HT-29 (cell line): ENCODE measurements at regions not wholly inside any gene's neighbourhood (a gene's known extent, or its start where the extent isn't known, plus 50 kb on each side); places are given as distances from the start of the nearest gene placed in this dataset.

ENCODE experiments used
- DNase-seq: peaks from one replicate; pipeline ENCODE4 v3.0.0-alpha.2; 2015; ENCODE audit warnings: low spot score

DNA sequence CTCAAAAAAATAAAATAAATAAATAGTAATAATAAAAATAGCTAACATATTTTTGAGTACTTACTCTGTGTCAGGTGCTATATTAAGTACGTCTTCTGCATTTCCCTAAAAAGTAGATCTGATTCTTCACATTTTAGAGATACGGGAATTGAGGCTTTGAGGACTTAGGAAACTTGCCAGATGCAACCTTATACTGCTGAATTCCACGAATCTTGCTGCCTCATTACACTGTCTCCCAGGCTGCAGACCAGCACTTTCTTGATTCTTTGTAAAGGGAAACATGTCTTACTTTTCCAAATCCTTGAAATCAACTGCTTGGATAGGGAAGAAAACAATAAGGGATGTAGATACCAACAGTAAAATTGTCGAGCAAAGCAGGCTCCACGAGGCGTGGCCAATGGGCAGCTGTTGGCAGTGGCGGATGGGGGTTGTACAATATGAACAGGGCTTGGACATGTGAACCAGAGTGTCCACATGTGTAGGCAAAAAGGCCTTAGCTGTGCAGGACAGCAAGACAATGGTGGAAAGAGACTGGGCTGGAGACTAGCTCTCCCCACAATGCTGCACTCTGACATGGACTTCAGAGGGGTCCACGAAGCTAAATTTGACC lies 124.3 kb upstream of the RAI14 start:
- no peak for DNase-seq

DNA sequence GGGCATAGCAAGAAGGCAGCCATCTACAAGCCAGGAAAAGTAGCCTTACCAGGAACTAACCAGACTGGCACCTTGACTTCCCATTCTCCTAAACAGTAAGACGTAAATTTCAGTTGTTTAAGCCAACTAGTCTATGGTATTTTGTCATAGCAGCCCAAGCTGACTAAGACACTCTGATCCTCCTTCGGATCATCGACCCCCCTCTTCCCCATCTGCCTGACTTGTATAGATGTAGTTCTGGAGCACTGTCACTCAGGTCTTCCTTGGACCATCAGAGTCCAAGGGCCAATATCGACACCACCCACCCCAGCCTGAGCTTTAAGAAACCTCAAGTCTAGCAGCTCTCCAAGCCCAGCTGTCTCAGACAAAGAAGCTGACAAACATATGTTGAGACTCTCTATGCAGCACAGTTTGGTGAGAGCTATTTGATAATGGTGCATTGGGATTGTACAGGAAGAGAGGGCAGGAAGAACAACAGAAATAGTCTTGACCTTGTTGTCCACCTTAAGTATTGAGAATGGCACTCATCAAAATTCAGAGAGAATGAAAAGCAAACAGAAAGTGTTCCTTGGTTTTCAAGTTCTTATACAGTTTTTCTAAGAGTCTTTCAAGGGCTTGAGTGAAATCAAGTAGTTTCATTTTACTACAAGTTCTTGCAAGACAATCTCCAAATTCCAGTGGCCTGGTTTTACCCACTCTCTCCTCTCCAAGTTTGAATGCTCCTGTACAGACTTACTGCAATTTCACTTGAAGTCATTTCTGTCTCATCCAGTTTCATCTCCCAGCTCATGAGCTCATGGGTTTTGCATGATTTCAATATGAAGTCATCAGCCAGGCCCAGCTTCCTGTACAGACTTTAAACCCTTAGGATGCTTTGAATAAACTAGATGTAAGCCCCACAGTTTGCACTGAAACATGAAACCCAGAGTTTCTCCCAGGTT lies 122.3 kb upstream of the RAI14 start:
- DNase-seq: no peak

DNA sequence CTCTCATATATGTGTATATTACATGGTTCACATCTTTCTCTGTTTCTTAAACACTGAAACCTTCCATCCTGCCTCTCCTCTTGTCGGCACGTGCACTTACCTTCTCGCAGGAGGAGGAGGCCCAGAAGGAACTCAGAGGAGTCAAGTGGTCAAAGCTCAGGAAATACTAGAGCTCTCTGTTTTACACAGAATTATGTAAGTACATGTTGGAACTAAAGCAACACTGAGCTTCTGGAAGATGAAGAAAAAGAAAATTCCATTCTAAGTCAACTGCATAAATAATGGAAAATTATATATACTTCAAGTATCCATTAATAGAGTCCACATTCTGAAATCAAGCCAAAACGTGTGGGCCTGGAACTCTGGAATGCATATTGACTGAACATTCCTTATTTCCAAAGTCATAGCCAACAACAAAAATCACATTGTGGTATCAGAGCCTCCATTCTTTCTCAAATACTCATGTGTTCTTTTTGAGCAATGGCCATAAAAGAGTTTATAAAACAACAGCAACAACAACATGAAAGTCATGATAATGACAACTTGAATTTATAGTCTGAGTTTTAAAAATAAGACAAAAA lies 121.5 kb upstream of the RAI14 start:
- DNase-seq: no peak

DNA sequence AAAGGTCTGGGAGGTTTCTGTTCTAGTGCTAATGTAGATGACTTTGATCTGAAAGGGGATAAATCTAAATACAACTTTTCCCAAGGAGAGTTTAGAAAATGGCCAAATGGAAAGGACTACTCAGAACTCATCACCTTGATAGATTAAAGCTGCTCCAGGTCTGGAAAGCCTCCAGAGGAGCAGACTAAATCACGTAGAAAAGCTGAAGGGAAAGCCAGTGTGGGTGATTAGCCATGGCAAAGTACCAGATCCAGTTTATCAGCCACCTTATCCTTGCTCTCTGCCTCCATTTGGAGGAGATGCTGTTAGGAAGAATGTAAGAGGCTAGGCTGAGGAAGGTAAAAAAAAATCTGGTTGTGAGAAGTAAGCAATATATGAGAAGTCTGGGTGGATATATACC lies 120.7 kb upstream of the RAI14 start:
- no peak for DNase-seq

DNA sequence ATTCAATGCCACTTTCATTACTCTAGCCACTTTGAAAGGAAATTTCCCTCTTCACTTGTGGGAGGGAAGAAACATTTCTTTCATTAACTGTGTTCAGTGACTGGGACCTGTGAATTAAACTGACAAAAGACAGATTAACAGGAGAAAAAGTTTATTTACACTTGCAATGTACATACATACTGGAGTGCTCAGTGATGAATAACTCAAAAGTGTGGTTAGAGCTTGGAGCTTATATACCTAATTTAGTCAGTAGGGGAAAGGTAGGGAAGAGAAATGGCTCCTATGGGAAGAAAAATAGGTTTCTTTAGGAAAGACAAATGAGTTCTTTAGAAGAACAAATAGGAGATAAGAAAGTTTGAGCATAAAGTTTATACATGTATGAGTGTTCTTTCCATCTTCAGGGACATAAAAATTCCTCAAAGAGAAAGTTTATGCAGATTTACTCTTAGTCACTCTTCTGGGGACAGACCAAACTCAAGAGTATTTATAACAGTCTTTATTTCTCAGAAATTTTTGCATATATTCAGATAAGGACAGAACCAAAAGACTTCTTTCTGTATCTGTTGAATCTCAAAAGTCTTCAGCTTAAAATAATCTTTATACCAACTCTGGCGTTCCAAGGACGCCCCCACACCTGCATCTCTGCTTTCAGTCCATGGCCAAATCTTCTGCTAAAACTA lies 120.0 kb upstream of the RAI14 start:
- no peak for DNase-seq

DNA sequence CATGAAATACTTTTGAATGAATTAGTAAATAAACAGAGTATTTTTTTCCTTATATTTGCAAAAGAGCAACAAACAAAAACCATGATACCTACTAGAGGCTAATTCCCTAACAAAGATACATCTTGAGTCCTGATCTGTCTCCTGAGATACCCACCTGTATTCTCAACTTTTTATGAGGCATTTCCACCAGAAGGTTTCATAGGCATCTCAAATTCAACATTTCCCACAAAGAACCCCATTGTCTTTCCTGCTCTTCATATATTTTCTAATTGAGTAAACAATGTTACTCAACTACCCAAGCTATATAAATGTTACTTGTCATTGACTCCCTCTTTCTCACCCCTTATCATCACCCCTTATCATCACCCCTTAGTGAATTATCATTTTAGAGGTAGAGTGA lies 119.4 kb upstream of the RAI14 start:
- no peak for DNase-seq

DNA sequence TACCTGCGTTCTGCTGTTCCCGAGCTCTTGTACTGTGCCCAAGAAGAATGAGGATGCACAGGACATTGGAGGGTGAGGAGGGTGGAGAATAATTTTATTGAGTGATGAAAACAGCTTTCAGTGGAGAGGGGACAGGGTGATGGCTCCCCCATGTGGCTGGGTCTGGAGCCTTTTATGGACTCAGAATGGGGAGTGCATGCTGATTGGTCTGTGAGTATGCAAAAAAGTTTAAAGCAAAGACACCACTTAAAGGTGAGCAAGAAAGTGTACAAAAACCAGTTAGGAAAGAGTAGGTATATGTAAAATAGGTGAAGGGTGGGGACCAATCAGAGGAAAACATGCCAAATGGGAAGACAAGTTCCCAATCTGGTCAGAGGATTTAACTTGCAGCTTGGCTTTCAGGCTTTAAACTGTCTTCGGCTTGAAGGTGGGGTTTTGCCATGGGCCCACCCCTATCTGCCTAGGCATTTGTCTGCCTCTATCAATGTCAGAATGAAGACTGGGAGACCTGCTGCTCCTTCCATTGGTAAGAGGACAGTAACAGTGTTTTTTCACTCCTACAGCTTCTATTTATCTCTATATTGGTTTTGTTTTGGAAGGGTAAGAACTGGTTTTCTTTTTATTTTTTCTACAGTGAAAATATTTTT lies 118.0 kb upstream of the RAI14 start:
- DNase-seq: peak; percentile 29

DNA sequence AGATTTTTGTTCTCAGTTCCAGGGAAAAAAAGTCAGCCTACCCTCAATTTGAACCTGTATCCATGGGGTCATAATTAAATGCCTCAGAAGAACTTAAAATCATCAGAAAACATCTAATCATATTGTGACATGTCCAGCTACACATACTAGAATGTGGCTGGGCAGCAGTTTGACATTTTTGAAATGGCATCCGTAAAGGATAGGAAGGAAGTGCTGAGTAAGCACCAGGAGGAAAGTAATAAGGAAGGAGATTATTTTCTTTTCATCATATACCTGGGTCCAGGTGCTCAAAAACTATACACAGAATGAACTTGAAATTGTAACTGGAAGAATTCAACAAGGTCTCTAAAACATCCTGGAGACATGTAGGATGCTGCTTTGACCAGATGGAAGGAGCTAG lies 116.9 kb upstream of the RAI14 start:
- no peak for DNase-seq

DNA sequence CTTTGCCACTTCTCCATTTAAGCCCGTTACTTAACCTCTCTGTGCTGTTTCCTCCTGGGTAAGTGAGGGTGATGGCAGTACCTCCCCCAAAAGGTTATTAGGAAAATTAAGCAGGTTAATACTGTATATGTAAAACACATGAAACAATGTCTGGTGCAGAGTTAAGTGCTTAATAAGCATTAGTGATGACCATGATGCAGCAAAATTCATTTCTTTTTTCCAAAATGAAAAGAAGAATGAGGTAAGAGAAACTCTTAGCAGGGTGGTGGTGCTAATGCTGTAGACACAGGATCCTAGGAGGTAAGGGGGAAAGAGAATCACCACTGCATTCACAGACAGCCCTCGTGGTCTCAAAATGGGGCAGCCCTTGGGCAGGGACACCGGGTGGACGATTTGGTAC lies 115.1 kb upstream of the RAI14 start:
- DNase-seq: no peak

DNA sequence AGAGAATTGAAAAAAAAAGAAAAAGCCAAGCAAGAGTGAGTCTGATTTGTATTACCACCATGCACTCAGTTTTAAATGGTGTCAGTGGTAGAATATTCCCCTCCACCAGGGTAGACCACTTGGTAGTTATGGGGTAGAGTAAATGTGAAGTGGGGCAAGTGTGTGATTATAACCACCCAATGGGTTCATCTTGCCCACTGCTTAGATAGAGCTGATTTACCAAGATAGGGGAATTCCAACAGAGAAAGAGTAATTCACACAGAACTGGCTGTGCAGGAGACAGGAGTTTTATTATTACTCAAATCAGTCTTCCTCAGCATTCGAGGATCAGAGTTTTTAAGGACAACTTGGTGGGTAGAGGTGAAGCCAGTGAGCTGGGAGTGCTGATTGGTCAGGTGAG lies 113.3 kb upstream of the RAI14 start:
- no peak for DNase-seq

DNA sequence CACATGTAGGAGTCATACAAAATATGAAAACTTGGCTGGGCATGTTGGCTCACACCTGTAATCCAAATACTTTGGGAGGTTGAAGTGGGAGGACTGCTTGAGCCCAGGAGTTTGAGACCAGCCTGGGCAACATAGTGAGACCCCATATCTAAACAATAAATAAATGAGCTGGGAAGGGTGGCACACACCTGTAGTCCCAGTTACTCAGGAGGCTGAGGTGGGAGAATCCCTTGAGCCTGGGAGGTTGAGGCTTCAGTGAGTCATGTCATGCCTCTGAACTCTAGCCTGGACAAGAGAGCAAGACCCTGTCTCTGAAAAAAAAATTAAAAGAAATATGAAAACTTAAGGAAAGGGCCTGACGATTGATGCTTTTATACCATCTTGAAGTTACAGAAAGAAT lies 112.4 kb upstream of the RAI14 start:
- no peak for DNase-seq

DNA sequence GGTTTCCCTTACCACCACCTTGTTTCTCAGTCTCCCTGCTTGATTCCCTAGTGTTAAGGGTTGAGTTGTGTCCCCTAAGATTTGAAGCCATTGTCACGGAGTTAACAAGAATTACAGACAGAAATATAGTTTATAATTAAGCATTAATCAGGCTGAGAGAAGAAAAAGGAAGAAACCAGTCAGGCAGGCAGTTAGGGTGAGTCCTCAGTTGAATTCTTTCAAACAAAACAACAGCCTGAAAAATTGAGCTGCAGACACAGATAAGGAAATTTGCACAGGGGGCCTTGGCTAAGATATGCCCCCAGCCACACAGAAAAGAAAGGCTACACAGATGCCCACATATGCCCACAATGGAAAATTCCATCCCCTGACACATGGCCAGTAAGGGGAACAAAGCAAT lies 111.7 kb upstream of the RAI14 start:
- no peak for DNase-seq

DNA sequence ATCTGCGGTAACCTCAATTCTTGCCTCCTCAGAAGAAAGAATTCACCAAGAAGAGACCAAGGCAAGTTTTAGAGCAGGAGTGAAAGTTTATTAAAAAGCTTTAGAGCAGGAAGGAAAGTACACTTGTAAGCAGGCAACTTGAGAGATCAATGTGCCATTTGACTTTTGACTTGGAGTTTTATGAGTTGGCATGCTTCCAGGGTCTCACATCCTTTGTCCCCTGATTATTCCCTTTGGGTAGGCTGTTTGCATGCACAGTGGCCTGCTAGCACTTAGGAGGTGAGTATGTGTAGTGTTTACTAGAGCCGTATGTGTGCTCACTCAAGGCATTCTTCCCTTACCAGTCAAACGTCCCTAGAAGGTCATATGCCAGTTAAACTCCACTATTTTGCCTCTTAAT lies 111.0 kb upstream of the RAI14 start:
- no peak for DNase-seq

DNA sequence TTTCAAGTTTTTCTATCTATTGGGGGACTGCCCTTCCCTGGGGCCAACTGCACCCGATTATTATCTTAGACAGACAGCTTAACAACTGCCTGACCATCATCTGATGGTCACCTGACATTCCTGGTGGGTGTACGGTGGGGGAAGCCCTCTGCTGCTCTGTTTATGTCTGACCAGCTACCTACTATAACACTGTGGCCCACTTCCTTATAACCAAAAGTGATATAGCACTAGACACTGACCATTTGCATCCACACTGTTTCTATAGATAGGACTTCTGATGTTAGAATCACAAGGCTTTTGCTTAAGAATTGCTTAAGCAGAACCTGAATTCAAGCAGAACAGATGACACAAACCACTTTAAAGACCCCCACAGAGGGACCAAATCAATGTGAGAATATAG lies 110.5 kb upstream of the RAI14 start:
- DNase-seq: no peak

DNA sequence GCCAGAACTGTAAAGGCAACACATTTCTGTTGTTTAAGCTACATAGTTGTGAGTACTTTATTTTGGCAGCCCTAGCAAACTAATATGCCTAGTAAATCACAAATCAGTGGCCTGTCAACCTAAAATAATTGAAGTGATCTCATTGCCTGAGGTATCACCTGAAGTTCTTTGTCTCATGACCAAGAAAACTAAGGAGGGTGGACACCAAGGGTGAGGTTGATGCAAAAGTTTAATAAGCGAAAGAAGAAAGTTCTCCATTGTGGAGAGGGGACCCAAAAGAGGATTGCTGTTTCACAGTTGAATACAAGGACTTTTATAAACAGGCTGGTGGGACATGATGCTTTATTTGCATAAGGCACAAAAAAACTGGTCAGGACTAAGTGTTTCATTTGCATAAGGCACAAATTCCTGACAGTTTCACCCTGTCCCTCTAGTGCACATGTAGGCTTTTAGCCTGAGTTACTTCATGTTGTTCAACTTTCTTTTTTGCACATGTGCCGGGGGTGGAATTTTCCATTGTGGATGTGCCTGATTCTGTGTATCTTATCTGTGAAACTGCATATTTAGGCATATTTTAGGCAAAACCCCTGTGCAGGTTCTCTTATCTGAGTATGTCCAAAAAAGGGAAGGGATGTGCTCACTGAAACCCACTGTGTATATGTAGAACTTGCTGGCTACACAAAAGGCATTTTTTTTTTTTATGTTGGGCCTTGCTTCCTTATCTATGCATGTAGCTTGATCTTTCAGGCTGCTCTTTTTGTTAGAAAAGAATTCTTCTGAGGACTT lies 108.6 kb upstream of the RAI14 start:
- DNase-seq: no peak

DNA sequence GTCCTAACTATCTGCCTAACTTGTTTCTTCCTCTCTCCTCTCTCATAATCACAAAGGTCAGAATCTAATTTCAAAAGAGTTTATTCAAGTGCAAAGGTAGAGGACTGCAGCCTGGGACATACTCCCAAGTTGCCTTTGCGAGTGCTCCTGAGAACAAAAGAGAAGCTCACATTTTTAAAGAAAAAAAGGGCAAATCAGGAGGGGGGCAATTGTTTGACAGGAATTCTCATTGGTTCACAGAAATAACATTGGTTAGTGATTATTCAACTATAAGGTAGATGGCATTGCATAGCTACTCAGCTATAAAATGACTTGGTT lies 108.1 kb upstream of the RAI14 start:
- no peak for DNase-seq

DNA sequence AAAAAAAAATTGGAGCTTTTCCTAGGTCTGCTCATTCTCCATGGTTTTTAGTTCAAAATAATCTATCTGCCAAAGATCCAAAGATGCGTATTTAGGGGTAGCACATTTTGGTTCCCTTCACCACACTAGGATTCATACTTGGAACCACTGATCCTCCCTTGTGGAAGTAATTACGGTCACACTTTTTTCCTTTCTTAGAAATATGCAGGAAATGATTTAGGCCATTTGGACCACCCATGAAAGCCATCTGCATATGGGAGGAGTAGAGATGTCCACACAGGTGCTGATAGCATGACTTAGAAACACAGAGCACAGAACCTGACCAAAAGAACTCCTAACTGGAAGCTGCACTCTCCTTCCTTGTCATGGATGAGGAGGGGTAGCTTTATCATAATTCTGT lies 105.9 kb upstream of the RAI14 start:
- peak; percentile 21 for DNase-seq

DNA sequence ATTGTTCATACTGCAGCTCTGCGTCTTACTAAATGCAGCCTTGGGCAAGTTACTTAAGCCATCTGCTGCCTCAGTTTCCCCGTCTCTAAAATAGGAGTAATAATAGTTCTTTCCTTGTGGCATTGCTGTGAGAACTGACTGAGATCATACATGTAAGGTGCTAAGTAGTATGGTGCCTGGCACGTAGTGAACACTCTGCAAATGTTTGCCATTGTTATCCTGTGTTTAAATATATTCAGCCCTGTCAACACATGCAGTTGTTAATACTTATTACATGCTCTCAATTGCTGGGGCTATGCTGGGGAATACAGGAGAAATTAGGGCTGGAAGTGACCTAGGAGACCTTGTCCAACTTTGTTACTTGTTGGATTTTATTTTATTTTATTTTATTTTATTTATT lies 105.2 kb upstream of the RAI14 start:
- DNase-seq: no peak

DNA sequence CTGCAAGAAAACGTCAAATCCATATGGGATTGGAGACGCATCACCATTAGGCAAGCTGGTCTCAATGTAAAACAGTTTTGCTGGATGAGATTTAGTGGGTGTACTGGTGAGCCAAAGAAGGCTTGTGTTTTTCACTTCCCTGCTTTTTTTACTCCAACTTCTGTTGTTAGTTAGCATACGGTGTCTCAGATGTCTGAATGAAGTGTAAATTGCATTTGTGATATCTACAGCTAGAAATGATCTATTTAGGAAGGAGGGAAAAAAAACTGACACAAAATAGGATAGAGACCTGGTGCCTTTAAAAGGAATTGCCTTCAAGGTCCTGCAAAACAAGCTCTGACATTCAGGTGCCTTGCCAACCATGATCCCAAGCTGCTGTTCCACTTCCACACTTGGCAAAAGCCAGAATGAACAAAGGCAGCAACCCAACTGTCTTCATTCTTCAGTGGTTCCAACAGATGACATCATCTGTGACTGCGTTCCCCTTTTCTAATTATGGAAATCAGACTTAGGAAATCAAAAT lies 104.2 kb upstream of the RAI14 start:
- no peak for DNase-seq

DNA sequence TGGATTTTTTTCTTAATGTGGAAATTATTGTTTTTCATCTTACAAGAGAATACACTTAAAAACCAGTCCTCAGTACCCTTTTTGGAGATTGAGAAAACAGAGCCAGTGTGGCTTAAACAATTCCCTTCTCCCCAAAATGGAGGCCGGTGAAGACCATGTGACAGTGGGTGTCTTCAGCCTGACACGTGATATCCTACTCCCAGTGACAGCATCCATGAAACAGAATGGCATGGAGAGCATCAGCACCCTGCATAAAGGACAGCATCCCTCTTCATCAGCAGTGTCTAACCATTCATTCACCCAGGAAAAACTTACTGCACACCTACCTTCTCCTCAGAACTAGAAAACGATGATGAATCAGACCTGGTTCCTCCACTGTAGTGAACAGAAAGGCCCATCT lies 103.4 kb upstream of the RAI14 start:
- no peak for DNase-seq

DNA sequence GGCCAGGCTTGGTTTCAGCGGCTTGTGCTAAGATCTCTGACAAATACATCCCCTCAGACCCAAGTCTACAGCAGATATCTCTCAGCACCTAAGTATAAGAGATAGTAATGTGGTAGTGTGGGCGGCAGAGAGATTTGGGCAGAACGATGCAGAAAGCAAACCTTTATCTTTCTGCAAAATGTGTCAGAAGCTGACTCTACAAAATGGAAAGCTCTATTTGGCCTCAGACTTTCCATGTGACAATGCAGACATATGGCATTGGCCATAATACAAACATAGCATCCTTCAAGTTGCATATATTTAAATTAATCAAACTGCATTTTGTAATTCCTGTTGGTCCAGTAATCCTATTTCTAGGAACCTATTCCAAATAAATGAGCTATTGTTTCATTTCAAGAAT lies 102.5 kb upstream of the RAI14 start:
- no peak for DNase-seq
